Panc1 (cell line): ENCODE measurements at regions not wholly inside any gene's neighbourhood (a gene's known extent, or its start where the extent isn't known, plus 50 kb on each side); places are given as distances from the start of the nearest gene placed in this dataset.

Experiments used
- ATAC-seq: fragments of 200-7000 bp; cut with Tn5 transposase; 2 replicates; pipeline ENCODE4 v1.9.1; 2020; ENCODE audit warnings: mild to moderate bottlenecking, moderate library complexity
- BruUV-seq: library from RNA; stranded (reverse); fragments of 400-500 nt; replicated peaks from 2 replicates; lab custom pipeline; 2021; lab: Mats Ljungman, UMichigan
- CTCF ChIA-PET: fragments of 300-600 bp; sonication (Branson Sonifier 250); formaldehyde crosslinking; loops from one replicate; lab custom pipeline; 2022; ENCODE audit warnings: antibody characterized with exemption; lab: Charles Lee
- POLR2A ChIA-PET: fragments of 300-600 bp; sonication (Branson Sonifier 250); formaldehyde crosslinking; loops from one replicate; lab custom pipeline; 2022; ENCODE audit warnings: antibody characterized with exemption; lab: Charles Lee
- DNase-seq: peaks from one replicate; pipeline ENCODE4 v3.0.0-alpha.2; 2010; ENCODE audit warnings: low read depth, low spot score
- H3K27ac ChIP-seq: 2 replicates; pipeline ENCODE4 v1.5.1; 2011; ENCODE audit warnings: mild to moderate bottlenecking, low read length, inconsistent platforms
- H3K27me3 ChIP-seq: fragments of 200-500 bp; sonication (Bioruptor generic); 2 replicates; pipeline ENCODE4 v1.6.0; 2014; ENCODE audit warnings: low read length, inconsistent platforms; ENCODE audit not compliant: control insufficient read depth, insufficient read depth
- H3K36me3 ChIP-seq: fragments of 200-500 bp; sonication (Bioruptor generic); 2 replicates; pipeline ENCODE4 v1.5.1; 2014; ENCODE audit warnings: inconsistent platforms, mild to moderate bottlenecking, low read length, moderate library complexity; ENCODE audit not compliant: control insufficient read depth, insufficient read depth
- H3K4me1 ChIP-seq: 2 replicates; pipeline ENCODE4 v1.5.1; 2011; ENCODE audit warnings: inconsistent platforms, mild to moderate bottlenecking, low read length, moderate library complexity; ENCODE audit not compliant: control insufficient read depth, insufficient read depth
- H3K4me3 ChIP-seq, 2 experiments: 2 replicates each; pipeline ENCODE4 v1.5.1; 2011 to 2012; ENCODE audit warnings: low read depth in 2 of 2, low read length in 2 of 2, mild to moderate bottlenecking in 2 of 2, inconsistent platforms in 1 of 2, moderate library complexity in 1 of 2
- H3K9me3 ChIP-seq: fragments of 200-500 bp; sonication (Bioruptor generic); 2 replicates; pipeline ENCODE4 v1.5.1; 2014; ENCODE audit warnings: low read depth, mild to moderate bottlenecking, inconsistent platforms, low read length, moderate library complexity; ENCODE audit not compliant: control insufficient read depth, insufficient read depth
- CTCF ChIP-seq: fragments of 450-650 bp; IDR thresholded peaks from 2 replicates; pipeline ENCODE4 v1.5.1; 2017; ENCODE audit warnings: mild to moderate bottlenecking
- POLR2AphosphoS5 ChIP-seq: IDR thresholded peaks from 2 replicates; pipeline ENCODE4 v1.6.1; 2012; ENCODE audit warnings: mild to moderate bottlenecking, low read depth, low read length, moderate library complexity
- SIN3A ChIP-seq: IDR thresholded peaks from 2 replicates; pipeline ENCODE4 v1.6.1; 2012; ENCODE audit warnings: low read depth, mild to moderate bottlenecking, low read length, moderate library complexity, borderline replicate concordance; ENCODE audit not compliant: insufficient read depth
- TCF7L2 ChIP-seq: IDR thresholded peaks from 2 replicates; pipeline ENCODE4 v1.6.1; 2011; ENCODE audit warnings: mild to moderate bottlenecking, low read depth, low read length, inconsistent platforms
- in situ Hi-C: cut with HindIII; loops from 2 replicates; pipeline ENCODE4 v1.10.0; 2016; ENCODE audit warnings: low sequenced_read_pairs, low pct_unique_long_range_greater_than_20kb
- intact Hi-C: fragments of 100-400 bp; cut with micrococcal nuclease; formaldehyde crosslinking; loops from one replicate; pipeline ENCODE4 v1.10.0; 2022; ENCODE audit not compliant: unreplicated experiment
- TF ChIP-seq, protein P1 (sequence below), 2 experiments: IDR thresholded peaks; 2 replicates each; pipeline ENCODE4 v1.6.1; 2011 to 2012; ENCODE audit warnings: low read depth in 2 of 2, control low read depth in 1 of 2, low read length in 1 of 2, mild to moderate bottlenecking in 1 of 2, moderate library complexity in 1 of 2; ENCODE audit not compliant: insufficient read depth in 1 of 2

DNA sequence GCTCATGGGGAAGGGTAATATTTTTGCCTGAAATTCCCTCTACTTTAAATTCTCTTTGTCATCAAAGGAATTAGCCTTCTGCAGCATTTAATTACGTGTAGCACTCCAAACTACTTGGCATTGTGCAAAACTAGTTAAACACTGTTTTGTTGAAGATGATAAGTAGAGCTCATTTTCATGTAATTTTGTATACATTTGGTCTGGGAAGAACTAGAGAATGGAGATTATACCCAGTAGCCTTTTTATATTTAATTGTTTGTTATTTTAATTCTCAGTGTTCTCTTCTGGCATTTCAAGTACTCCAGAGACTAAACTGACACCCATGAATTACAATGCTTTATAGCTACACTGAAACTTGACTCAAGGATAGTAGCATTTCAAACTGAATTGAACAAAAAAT lies 211.5 kb upstream of the SMIM31 start:
- ATAC-seq = no peak
- intact Hi-C loops (no loop called here), in situ Hi-C loops (no loop called here)
- Histone ChIP-seq H3K4me3 (no peak overlapping the region), H3K4me1 (no peaks in the 10 kb centered on the region), H3K36me3 (no peaks in the 10 kb centered on the region), H3K9me3 (no peaks in the 10 kb centered on the region), H3K27ac (no peak overlapping the region), H3K27me3 (no peaks in the 10 kb centered on the region)
- POLR2A ChIA-PET = no interaction called here
- CTCF ChIA-PET = no interaction called here
- BruUV-seq = no TSS peak
- TF ChIP-seq, protein P1, sequence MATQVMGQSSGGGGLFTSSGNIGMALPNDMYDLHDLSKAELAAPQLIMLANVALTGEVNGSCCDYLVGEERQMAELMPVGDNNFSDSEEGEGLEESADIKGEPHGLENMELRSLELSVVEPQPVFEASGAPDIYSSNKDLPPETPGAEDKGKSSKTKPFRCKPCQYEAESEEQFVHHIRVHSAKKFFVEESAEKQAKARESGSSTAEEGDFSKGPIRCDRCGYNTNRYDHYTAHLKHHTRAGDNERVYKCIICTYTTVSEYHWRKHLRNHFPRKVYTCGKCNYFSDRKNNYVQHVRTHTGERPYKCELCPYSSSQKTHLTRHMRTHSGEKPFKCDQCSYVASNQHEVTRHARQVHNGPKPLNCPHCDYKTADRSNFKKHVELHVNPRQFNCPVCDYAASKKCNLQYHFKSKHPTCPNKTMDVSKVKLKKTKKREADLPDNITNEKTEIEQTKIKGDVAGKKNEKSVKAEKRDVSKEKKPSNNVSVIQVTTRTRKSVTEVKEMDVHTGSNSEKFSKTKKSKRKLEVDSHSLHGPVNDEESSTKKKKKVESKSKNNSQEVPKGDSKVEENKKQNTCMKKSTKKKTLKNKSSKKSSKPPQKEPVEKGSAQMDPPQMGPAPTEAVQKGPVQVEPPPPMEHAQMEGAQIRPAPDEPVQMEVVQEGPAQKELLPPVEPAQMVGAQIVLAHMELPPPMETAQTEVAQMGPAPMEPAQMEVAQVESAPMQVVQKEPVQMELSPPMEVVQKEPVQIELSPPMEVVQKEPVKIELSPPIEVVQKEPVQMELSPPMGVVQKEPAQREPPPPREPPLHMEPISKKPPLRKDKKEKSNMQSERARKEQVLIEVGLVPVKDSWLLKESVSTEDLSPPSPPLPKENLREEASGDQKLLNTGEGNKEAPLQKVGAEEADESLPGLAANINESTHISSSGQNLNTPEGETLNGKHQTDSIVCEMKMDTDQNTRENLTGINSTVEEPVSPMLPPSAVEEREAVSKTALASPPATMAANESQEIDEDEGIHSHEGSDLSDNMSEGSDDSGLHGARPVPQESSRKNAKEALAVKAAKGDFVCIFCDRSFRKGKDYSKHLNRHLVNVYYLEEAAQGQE (IDR thresholded peaks at IDR 0.05; ENCODE audit: insufficient read depth in 1 of 2, low read depth in 2 of 2, low read length in 1 of 2) = no peak
- no peak for TF ChIP-seq CTCF
- TF ChIP-seq POLR2AphosphoS5 = no peak
- TF ChIP-seq SIN3A = no peak
- no peak for TF ChIP-seq TCF7L2
- DNase-seq = no peak

GRCh38 chr4:164550989-164551712 lies 202.8 kb upstream of the SMIM31 start:
- Histone ChIP-seq H3K4me3 (no peak overlapping the region), H3K9me3 (no peaks in the 10 kb centered on the region), H3K27ac (no peak overlapping the region), H3K27me3 (no peaks in the 10 kb centered on the region), H3K36me3 (no peaks in the 10 kb centered on the region), H3K4me1 (no peaks in the 10 kb centered on the region)
- no peak for ATAC-seq
- ChIA-PET CTCF (no interaction called here), POLR2A (no interaction called here)
- no TSS peak for BruUV-seq
- intact Hi-C loops = no loop called here
- no peak for DNase-seq
- no peak for TF ChIP-seq POLR2AphosphoS5
- TF ChIP-seq TCF7L2 = no peak
- no peak for TF ChIP-seq SIN3A
- no peak for TF ChIP-seq CTCF
- TF ChIP-seq, protein P1 (IDR thresholded peaks at IDR 0.05; ENCODE audit: insufficient read depth in 1 of 2, low read depth in 2 of 2, low read length in 1 of 2) = no peak
- in situ Hi-C loops = no loop called here
